NCI-H446 (cell line): ENCODE measurements at regions not wholly inside any gene's neighbourhood (a gene's known extent, or its start where the extent isn't known, plus 50 kb on each side); places are given as distances from the start of the nearest gene placed in this dataset.
A peak's percentile ranks its signal among the peaks of the same experiment; 100 is the strongest.

Source experiments
- DNase-seq, 2 experiments: peaks; one replicate each; lab custom pipeline; 2025; lab: John Stamatoyannopoulos, UW

DNA sequence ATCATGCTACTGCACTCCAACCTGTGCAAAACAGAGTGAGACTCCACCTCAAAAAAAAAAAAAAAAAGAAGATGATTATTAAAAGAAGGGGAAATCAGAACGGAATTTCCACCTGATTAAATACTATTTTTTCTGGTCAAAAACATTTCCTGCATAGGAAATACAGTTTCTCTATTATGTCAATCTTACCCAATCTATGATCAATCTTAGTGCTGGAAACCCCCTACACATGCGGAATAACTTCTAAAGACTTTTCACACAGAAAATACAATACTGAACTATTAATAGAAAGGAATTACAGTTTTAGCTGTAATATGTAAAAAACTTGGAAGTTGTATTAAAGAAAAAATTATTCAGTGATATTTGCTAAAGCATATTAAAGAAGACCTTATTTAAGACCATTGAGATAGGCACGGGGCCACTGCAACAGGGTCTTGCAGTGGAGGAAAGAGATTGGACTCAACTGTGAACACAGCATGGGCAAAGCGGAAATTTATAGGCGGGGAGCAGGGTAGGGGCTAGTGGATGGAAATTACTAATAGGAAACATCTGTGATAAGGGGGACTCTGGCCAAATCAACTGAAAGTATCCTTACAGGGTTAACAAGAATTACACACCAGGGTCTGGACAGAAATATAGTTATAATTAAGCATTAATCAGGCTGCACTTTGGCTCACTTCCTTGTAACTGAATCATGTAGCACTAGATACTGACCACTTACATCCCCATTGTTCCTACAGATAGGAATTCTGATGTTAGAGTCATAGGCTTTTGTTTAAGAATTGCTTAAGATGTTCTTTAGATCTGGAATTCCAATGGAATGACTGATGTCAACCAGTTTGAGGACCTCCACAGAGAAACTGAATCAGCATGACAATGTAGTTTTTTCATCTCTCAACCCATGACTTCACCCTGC, 411.5 kb upstream of the DDI1 start:
- no peak for DNase-seq

DNA sequence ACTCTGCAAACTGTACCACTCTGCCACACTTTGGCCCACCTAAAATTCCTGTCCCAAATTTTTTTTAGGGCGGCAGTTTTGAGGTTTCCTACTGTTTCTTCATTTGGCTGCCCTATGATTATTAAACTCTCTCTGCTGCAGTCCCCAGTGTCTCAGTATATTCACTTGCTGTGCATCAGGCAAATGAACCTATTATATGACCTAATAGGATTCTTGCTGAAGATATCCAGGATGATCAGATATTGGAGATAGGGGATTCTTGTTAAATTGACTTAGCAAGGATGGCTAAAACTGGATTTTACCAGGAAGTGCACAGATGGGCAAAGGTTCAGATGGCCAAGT, 410.8 kb upstream of the DDI1 start:
- no peak for DNase-seq

DNA sequence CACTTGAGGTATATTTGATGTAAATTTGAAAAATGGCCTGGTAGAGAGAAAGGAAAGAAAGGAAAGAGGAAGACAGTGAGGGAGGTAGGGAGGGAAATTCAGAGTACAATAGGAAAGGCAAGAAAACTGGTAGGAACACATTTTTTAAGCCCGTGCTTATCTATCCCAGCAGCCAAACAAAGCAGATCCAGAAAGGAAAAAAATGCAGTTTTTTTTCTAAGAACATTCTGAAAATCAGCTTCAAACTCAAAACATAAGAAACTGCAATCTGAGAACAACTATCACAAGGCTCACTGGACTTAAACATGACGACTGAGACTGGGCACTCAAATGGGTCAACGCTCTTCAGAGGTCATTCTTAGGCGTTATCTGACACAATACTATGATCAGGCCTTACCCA, 408.3 kb upstream of the DDI1 start:
- DNase-seq = no peak

DNA sequence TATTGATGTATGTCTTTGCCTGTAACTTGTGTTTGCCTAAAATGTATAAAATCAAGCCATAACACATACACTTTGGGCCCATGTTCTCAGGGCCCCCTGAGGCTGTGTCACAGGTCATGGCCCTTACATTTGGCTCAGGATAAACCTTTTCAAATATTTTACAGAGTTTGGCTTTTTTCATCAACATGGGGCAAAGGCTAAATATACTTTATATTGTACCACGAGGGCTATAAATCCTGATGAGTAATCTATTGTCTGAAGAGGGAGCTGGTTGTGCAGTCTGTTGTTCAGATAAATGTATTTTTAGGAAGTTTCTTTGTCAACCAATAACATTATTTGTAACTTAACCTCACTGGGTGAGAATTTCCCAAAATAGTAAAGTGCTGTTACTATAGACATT, 404.6 kb upstream of the DDI1 start:
- DNase-seq = no peak

DNA sequence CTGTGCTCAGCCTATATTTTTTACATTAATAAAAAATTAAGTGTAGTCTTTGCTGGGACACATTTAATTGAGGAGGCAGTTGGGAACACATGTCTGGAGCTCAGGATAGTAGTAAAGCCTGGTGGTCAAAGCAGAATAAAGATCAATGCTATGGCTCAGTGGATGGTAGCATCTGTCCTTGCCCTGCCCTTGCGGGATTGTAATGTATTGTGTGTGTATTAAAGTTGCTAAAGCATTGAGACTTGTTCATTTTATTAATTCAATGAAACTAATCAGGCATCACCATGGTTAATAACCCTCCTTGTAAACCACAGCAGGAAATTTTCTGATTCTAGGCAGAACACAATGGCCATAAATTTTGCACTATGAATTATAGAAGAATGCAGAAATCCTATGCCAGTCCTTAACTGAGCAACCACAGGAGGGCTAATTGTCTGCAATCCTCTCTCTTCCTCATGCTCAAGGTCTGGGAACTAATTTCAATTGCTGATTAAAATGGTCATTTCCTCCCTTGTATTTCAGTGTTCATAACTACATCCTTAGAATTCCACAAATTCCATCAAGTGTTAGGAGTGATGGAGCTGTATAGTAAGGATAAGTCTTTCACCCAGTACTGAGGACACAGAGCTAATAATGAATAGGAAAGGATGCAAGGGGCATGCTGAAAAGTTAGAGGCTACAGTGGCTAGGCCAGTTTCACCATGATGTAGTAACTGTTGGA, 403.2 kb upstream of the DDI1 start:
- no peak for DNase-seq

DNA sequence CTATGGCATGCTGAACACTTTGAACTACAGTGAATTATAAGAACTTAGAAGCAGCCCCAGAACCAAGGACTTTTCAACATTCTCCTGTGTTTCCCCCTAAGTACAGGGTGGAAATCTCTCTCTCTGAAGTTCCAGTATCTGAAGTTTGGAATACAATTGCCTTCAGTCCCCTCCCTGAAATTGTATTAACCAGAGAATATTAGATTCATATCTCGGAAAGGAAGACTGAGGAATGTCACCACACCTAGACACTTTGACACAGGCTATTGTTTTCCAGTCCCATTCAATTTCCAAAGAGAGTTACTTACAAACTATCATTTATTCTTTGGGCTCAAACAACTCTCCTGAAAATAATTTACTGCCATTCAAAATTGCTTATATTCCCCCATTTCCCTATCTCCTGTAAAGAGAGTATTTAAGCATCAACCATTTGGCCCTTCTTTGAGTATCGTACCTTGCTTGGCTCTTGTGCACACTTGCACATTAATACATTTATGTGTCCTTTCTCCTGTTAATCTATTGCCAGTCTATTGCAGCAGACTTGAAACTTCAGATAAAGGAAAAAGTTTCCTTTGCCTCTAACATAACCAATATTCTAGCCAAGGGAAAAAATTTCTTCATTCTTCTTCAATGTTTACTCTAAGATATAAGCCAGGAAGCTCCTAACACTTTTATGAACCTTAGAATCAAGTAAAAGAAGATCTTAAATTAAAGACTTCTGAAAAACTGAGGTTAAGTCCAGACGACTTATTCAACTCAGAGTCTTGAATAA, 402.4 kb upstream of the DDI1 start:
- DNase-seq = no peak

DNA sequence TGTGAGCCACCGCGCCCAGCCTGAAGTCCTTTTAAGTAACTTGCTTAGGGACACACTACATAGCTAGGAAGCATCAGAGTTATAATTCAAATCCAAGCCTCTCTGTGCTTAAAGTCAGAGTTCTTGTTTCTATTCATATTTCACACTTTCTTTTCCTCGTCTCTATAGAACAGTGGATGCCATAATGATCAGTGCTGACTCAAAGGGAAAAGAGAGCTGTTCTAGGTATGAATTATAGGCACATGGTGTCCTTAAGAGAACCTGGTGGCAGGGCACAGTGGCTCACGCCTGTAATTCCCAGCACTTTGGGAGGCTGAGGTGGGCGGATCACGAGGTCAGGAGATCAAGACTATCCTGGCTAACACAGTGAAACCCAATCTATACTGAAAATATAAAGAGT, 400.2 kb upstream of the DDI1 start:
- no peak for DNase-seq

DNA sequence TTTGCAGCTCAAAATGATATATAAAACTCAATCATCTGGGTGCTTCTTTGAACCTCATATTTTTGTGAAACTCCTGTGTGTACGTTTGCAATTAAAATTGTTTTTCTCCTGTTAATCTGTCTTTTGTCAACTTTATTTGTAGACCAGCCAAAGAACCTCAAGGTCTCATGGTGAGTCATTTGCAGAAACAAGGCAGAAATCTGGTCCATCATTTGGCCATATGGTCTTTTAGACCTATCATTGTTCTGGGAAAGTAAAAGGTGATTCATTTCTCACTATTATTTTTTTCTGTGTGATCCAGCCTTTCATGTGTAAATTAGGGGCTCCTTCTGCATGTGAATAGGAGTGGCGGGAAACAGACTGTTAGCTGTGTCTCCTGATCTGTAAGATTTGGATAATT, 399.1 kb upstream of the DDI1 start:
- peak in 1 of 2 experiments; percentile 40 for DNase-seq

DNA sequence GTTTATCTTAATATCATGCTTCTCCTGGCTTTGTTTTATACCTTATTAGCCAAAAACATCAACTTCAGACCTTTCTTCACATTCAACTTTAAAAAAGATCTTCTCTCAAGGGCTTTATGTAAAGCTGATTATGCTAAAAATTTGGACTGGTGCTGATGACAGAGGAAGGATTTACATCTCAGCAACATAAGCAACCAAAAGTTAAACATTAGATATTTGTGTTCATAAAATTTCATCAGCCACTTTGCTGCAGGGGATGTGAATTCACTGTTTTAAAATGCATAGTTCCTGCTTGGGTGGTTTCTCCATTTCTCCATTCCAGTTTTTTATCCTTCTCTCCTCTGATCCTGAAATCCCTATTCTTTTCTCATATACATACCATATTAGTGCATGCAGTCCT, 398.6 kb upstream of the DDI1 start:
- DNase-seq = no peak

DNA sequence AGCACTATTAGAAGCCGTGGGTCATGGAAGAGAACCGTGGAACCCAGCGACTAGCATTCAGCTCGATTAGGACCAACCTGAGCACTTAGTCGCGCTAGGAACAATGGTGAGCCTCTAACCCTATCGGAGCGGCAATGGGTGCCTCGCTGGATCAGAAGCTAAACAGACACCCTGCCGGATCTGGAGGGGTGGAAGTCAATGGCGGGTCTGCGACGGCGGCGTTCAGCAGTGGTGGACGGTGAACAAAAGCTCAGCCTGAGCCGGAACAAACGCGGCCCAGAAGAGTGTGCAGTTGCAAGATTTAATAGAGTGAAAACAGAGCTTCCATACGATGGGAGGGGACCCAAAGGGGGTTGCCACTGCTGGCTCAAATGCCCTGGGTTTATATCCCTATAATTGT, 391.8 kb upstream of the DDI1 start:
- no peak for DNase-seq

DNA sequence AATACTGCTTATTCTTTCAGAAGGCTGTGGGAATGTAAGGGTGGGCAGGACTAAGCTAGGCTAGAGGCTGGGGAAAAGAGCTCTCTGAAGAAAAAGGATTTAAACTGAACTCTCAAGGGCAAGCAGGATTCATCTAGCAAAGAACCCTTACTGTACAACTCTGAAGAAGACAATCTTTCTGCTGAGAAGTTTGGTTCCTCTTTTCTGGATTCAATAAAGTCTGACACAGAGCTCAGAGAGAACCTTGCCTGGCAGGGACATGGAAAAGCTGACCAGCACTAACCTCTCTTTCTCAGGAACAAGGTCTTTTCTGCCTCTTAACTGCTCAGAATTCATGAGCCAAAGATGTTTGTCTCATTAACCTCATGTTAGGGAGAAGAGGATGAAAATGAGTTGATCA, 388.4 kb upstream of the DDI1 start:
- DNase-seq = no peak

DNA sequence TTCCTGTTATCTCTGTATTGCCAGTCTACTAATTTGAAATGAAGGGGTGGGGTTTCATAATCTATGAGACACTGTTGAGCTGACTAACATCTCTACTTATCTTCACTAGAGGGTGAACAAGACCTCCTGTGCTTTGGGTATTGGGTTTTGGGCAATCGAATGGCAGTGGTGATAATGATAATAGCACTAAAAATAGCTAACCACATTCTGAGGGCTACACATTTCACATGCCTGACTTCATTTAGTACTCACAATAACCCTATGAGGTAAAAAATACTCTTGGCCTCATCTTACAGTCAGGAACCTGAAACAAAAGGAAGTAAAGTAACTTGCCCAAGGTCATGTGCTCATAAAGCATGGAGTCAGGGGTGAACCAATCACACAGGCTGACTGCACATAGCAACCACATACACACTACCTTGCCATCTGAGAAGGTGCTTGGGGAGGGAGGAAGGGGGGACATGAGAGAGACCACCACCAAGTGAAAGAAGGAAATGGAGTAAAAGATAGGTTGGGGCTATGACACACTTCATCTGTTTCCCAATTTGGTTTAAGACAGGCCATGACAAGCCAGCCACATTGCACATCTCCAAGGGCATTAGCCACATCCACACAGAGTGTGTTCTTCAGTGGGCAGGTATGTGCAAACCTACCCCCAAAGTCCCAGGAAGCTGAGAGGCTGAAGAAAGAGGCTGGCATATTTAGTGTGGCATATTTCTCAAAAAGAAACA, 387.6 kb upstream of the DDI1 start:
- no peak for DNase-seq

DNA sequence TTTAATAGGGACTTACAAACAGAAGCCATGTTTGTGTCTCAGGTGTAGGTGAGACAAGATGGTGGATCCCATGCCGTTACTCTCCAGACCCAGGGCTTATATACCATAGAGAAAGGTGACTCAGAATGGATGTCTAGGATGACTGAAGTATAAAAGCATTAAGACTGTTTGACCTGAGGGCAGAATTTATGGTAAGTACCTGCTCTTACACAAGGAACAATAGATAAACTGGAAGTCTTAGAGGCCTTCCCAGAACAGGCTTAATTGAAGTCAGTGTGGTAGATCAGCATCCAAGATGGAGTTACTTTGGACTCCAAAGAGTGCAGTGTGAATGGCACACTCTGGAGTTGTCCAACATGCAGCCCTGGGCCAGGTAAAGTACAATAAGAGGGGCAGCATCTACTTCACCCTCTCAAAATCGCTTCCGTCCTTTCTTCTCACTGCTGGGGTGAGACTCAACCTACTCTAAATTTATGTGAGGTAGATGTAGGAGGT, 387.0 kb upstream of the DDI1 start:
- no peak for DNase-seq

DNA sequence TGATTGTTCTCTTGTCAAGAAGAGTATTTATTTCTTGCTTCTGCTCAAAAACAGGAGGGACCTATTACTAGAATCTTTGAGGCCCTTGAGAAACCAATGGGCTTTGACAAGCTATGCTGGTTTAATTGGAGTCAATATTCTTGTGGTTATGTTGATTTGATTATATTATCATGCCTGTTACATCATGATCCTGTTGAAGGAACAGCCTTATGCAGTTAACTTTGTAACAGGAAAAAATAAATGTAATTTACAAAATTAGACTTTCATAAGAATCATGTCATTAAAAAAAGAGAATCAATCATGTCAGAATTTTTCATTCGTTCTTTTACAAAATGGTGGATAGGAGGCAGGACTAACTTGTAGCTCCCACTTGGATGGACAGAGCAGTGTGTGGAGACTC, 386.1 kb upstream of the DDI1 start:
- no peak for DNase-seq

DNA sequence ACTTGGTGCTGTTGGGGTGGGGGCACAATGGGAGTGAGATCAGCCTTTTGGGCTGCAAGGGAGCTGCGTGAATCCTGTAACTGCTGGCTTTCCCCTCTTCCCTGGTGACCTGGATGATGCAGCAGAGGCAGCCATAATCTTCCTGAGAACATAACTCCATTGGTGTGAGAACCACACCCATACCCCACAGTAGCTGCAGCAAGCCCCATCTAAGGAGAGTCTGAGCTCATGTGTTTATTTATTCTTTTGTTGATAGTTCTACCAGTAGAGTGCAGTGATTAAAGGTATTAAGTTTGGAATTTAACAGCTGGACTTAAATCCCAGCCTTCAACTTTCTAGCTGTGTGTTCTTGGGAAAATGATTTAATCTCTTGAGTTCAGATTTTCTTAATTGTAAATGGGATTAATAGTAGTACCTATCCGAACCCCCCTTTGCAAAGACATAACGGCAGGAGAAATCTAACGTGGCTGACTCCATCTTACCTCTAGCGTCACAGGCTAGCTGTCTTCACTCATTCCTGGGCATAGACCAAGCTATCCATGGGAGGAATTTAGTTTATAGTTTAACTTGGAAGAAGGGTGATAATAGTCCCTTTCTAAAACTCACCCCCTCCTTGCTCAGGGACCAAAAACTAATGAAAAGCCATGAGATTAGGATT, 385.0 kb upstream of the DDI1 start:
- DNase-seq = no peak

DNA sequence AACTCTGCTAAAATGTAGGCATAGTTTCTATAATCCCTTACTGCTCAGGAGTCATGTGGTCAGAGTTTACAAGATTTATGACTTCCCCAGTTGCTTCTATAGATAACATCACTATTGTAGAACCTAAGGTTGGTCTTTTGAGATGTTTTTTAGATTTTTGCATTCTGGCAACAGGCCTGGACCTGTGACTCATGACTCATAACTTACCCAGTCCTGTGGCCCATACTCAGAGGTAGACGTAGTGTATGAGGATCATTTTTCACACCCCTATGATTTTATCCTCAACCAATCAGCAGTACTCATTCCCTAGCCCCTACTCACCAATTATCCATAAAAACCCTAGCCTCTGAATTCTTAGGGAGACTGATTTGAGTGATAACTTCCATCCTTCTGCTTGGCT, 384.4 kb upstream of the DDI1 start:
- DNase-seq = no peak

DNA sequence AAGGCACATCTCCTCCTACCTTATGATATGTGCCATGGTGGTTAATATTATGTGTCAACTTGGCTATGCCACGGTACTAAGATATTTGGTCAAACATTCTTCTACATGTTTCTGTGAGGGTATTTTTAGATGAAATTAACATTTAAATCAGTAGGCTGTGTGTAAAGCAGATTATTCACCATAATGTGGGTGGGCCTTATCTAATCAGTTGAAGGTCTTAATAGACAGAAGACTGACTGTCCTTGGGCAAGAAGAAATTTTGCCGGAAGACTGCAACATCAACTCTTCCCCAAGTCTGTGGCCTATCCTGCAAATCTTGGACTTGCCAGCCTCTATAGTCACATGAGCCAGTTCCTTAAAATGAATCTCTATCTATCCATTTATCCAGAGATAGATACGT, 380.1 kb upstream of the DDI1 start:
- DNase-seq = no peak

DNA sequence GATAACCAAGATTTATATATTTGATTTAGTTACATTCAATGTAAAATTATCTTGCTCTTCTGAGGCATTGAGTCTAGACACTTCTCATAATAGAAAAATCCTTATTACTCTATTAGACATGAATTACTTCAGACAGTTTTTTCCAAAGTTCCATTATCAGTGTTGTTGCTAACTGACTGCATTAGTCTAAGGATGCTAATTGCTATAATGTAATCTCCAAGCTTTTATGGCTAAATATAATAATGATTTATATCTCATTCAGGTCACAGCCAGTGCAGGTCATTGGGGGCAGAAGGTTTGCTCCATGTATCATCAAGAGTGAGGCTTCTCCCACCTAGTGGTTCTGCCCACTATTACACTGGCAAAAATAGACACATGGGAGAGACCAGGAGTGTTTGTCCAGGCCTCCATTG, 377.2 kb upstream of the DDI1 start:
- DNase-seq = peak in 1 of 2 experiments; percentile 18

DNA sequence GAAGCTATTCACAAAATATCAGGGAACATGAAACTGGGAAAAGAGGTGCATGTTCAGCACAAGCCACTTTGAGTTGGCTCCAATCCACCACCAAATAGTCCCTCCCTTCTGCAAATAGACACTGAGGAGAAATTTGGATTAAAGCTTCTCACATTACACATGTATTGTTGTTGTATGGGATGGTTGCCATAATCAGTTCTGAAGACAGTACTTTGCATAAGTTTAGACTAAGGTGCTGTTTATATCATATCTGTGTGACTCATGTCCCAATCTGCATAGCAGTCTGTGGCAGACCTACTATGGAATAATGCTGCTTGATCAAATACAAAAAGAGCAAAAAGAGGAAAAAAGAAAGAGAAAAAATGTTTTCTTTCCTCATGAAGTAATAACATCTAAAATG, 376.7 kb upstream of the DDI1 start:
- peak in 1 of 2 experiments; percentile 8 for DNase-seq

DNA sequence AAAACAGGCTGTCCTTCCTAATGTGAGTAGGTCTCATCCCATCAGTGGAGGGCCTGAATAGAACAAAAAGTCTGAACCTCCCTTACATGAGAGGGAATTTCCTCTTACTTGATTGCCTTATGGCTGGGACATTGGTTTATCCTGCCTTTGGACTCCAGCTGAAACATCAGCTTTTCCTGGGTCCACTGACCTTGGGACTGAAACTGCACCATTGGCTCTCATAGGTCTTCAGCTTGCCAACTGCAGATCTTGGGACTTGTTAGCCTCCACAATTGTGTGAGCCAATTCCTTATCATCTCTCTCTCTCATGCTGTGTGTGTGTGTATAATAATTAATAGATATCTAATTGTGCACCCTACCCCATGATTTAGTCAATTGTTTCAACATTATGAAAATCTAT, 375.3 kb upstream of the DDI1 start:
- no peak for DNase-seq

DNA sequence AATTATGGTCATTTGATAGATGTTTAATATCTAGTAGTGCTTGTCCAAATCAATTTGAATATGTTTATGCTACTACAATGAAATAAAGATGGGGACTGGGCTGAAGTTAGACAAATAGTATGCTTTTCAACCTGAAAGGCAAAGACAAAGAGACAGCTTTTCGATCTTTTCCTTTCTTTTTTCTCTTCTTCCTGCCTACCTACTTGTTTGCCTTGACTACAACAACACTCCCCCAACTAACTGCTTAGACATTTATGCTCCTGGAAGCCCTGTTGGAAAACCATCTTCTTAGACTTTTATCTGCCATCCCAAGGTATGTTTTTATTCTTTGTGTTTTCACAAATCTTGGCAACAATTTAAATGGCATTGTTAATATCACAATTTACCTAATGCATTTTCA, 374.4 kb upstream of the DDI1 start:
- DNase-seq = no peak
